A673 (cell line): ENCODE measurements at regions not wholly inside any gene's neighbourhood (a gene's known extent, or its start where the extent isn't known, plus 50 kb on each side); places are given as distances from the start of the nearest gene placed in this dataset.

Source experiments
- CTCF ChIP-seq: fragments of 300-800, 200-600 bp; sonication (generic); conservative IDR thresholded peaks from 2 replicates; pipeline ENCODE4 v1.5.1; 2017; ENCODE audit warnings: low read depth, mild to moderate bottlenecking, antibody characterized with exemption, low read length, moderate library complexity, mixed read lengths
- EZH2 ChIP-seq: fragments of 200-600 bp; sonication (generic); IDR thresholded peaks from 2 replicates; pipeline ENCODE4 v1.6.1; 2017; ENCODE audit warnings: borderline replicate concordance, low read depth, mild to moderate bottlenecking, mixed read lengths, antibody characterized with exemption, low read length; ENCODE audit not compliant: poor library complexity, severe bottlenecking

- TF ChIP-seq CTCF (no peak), EZH2 (no peak)
Observed at GRCh38 chr2:183543731-183544130, 419.5 kb downstream of the NUP35 start.
